Spleen (tissue), 11 donors: ENCODE measurements at regions not wholly inside any gene's neighbourhood (a gene's known extent, or its start where the extent isn't known, plus 50 kb on each side); places are given as distances from the start of the nearest gene placed in this dataset.

Source experiments
- DNase-seq: peaks from one replicate; pipeline ENCODE4 v3.0.0-alpha.2; 2020
- H3K27ac ChIP-seq, 8 donors: fragments of 200-600 bp; sonication (generic) in 7 of 8; 1 replicate in 4 of 8; 2 replicates in 4 of 8; pipeline versions ENCODE4 v1.5.0 to v1.8.0; 2016 to 2021; ENCODE audit warnings: inconsistent platforms in 4 of 8, mild to moderate bottlenecking in 4 of 8, moderate library complexity in 1 of 8
- H3K27me3 ChIP-seq, 7 donors: fragments of 200-600 bp; sonication (generic) in 6 of 7; replicated peaks in 1 of 7; 1 replicate in 4 of 7; 2 replicates in 3 of 7; pipeline versions ENCODE4 v1.5.0 to v1.8.0; 2016 to 2021; ENCODE audit warnings: inconsistent platforms in 3 of 7, mild to moderate bottlenecking in 1 of 7
- H3K36me3 ChIP-seq, 6 donors: fragments of 200-600 bp; sonication (generic) in 5 of 6; 1 replicate in 4 of 6; 2 replicates in 2 of 6; pipeline versions ENCODE4 v1.5.0 to v1.8.0; 2016 to 2021; ENCODE audit warnings: inconsistent platforms in 2 of 6
- H3K4me1 ChIP-seq, 6 donors: fragments of 200-600 bp; sonication (generic) in 5 of 6; 1 replicate in 3 of 6; 2 replicates in 3 of 6; pipeline versions ENCODE4 v1.5.0 to v1.8.0; 2016 to 2021; ENCODE audit warnings: inconsistent platforms in 3 of 6
- H3K4me3 ChIP-seq, 8 donors: fragments of 200-600 bp; sonication (generic) in 7 of 8; 1 replicate in 4 of 8; 2 replicates in 4 of 8; pipeline versions ENCODE4 v1.5.0 to v1.8.0; 2016 to 2021; ENCODE audit warnings: inconsistent platforms in 4 of 8, mild to moderate bottlenecking in 4 of 8, moderate library complexity in 2 of 8
- H3K9me3 ChIP-seq, 8 donors: fragments of 200-600 bp; sonication (generic) in 7 of 8; 1 replicate in 4 of 8; 2 replicates in 4 of 8; pipeline versions ENCODE4 v1.5.0 to v1.8.0; 2016 to 2021; ENCODE audit warnings: inconsistent platforms in 4 of 8
- CTCF ChIP-seq, 11 experiments: fragments of 200-600 bp in 7 of 11; fragments of 450-650 bp in 4 of 11; sonication (generic) in 4 of 11; IDR thresholded peaks in 8 of 11; conservative IDR thresholded peaks in 3 of 11; 1 replicate in 7 of 11; 2 replicates in 4 of 11; pipeline versions ENCODE4 v1.4.0 to v1.8.0; 2016 to 2021; ENCODE audit warnings: antibody characterized with exemption in 11 of 11, inconsistent platforms in 4 of 11, mild to moderate bottlenecking in 1 of 11
- POLR2A ChIP-seq, 3 donors: fragments of 450-650 bp; IDR thresholded peaks; one replicate each; pipeline ENCODE4 v1.5.1; 2017; ENCODE audit warnings: antibody characterized with exemption in 3 of 3, mild to moderate bottlenecking in 1 of 3
- POLR2AphosphoS5 ChIP-seq, 3 donors: sonication (generic); formaldehyde crosslinking; IDR thresholded peaks; one replicate each; pipeline ENCODE4 v1.5.1; 2017; ENCODE audit warnings: antibody characterized with exemption in 3 of 3
- WGBS, 5 donors: extraction: QIAGEN DNeasy Blood & Tissue Kit in 3 of 5; methylation state at CpG; one replicate each; pipeline versions ENCODE4 v1.1.5 to v1.1.7; 2013 to 2018; 5-methylcytosine and 5-hydroxymethylcytosine counted together
- intact Hi-C: fragments of 100-400 bp; cut with DNase I; formaldehyde crosslinking; loops from one replicate; pipeline ENCODE4 v1.15.0; 2023; ENCODE audit warnings: low total_unique reads
- donor health status: healthy with polysubstance abuse.
- donor health status: DM: no; HTN: no; CAD: no; lungs with moderate emphysema.
- donor health status: DM: no; HTN: no; CAD: no.
- donor health status: Bipolar disorder and iron deficiency.
- donor health status: healthy.
- donor health status: DM: no; HTN: no; CAD: no.
- donor health status: DM: yes; HTN: yes; CAD: no.

GRCh38 chr13:105798541-105798940, 736.9 kb downstream of the EFNB2 start:
- H3K27me3 ChIP-seq, result no peaks in the 10 kb centered on the region
- TF ChIP-seq POLR2A (IDR thresholded peaks at IDR 0.05), result no peak
- no peak for TF ChIP-seq POLR2AphosphoS5 (IDR thresholded peaks at IDR 0.05)
- TF ChIP-seq CTCF (IDR thresholded peaks at IDR 0.05 in 8 of 11, conservative IDR thresholded peaks at IDR 0.05 in 3 of 11), result no peak
- 0 to 56% (median 28%) methylated on average over 1 of the region's 1 CpG for WGBS, 5 donors
- no peak for DNase-seq
- no peaks in the 10 kb centered on the region for H3K4me1 ChIP-seq
- H3K36me3 ChIP-seq, result no peaks in the 10 kb centered on the region
- no peak overlapping the region for H3K4me3 ChIP-seq
- H3K27ac ChIP-seq, result no peak overlapping the region
- intact Hi-C loops, result no loop called here
- H3K9me3 ChIP-seq, result peaks cover 0 to 4% (median 0%) of the 10 kb centered on the region in 8 donors

DNA sequence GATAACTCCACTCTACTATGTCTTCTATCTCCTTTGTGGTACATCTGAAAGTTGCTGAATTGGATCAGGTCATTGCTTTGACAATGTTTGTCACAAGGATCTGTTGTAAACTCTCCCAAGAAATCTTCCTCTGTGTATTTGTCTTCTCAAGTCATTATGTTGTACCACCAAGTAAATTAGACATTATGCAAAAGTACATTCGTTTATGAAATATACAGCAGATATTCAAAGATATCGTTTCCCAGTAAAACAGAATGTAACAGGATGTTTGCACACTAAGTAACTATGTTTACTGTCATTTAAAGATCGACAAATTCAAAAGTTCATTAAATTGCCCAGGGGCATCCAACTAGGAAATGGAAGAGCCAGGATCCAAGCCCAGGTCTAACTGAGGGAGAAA, 739.4 kb downstream of the EFNB2 start:
- no peak for TF ChIP-seq POLR2AphosphoS5 (IDR thresholded peaks at IDR 0.05)
- TF ChIP-seq POLR2A (IDR thresholded peaks at IDR 0.05), result no peak
- no peak for TF ChIP-seq CTCF (IDR thresholded peaks at IDR 0.05 in 8 of 11, conservative IDR thresholded peaks at IDR 0.05 in 3 of 11)
- no peaks in the 10 kb centered on the region for H3K27me3 ChIP-seq
- H3K9me3 ChIP-seq, result peaks cover 0 to 9% (median 0%) of the 10 kb centered on the region in 8 donors
- no peaks in the 10 kb centered on the region for H3K36me3 ChIP-seq
- intact Hi-C loops, result no loop called here
- H3K4me1 ChIP-seq, result no peaks in the 10 kb centered on the region
- no peak overlapping the region for H3K27ac ChIP-seq
- WGBS, 5 donors, result 81 to 96% (median 84%) methylated on average over 3 of the region's 3 CpGs
- H3K4me3 ChIP-seq, result no peak overlapping the region
- no peak for DNase-seq

DNA sequence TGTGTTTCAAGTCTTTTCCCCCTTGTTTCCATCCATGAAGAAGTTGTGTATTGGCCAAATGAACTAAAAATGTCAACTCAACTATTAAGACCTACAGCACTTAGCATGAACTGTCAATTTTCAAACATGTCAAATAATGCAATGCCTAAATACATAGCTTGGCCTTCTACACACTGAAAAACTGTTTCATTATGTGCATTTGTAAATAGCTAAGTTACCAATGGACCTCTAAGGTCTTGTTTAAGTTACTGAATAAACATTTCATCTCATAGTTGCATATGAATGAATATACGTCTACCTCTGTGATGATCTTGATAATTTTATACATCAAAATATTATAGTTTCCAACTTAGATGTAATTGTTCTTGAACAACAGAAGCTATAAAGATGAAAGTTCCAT, 744.5 kb downstream of the EFNB2 start:
- Histone ChIP-seq H3K36me3 (no peaks in the 10 kb centered on the region), H3K9me3 (peaks cover 0 to 9% (median 0%) of the 10 kb centered on the region in 8 donors), H3K4me3 (no peak overlapping the region), H3K4me1 (no peaks in the 10 kb centered on the region), H3K27ac (no peak overlapping the region), H3K27me3 (no peaks in the 10 kb centered on the region)
- DNase-seq, result no peak
- intact Hi-C loops, result no loop called here
- WGBS, 5 donors, result 41 to 99% (median 90%) methylated on average over 1 of the region's 1 CpG
- TF ChIP-seq CTCF (IDR thresholded peaks at IDR 0.05 in 8 of 11, conservative IDR thresholded peaks at IDR 0.05 in 3 of 11) (no peak), POLR2A (IDR thresholded peaks at IDR 0.05) (no peak), POLR2AphosphoS5 (IDR thresholded peaks at IDR 0.05) (no peak)

- 77 to 86% (median 84%) methylated on average over 3 of the region's 3 CpGs for WGBS, 5 donors
- H3K4me3 ChIP-seq, result no peak overlapping the region
Observed at GRCh38 chr13:105788530-105788929, 746.9 kb downstream of the EFNB2 start.

More at GRCh38 chr13:105788530-105788929, 746.9 kb downstream of the EFNB2 start:
- Histone ChIP-seq H3K36me3 (no peaks in the 10 kb centered on the region), H3K27me3 (no peaks in the 10 kb centered on the region), H3K4me1 (no peaks in the 10 kb centered on the region), H3K27ac (no peak overlapping the region), H3K9me3 (peaks cover 0 to 8% (median 0%) of the 10 kb centered on the region in 8 donors)
- intact Hi-C loops, result no loop called here
- no peak for TF ChIP-seq POLR2A (IDR thresholded peaks at IDR 0.05)
- no peak for TF ChIP-seq POLR2AphosphoS5 (IDR thresholded peaks at IDR 0.05)
- TF ChIP-seq CTCF (IDR thresholded peaks at IDR 0.05 in 8 of 11, conservative IDR thresholded peaks at IDR 0.05 in 3 of 11), result no peak
- DNase-seq, result no peak
